ENCODE measurements at regions not wholly inside any gene's neighbourhood (a gene's known extent, or its start where the extent isn't known, plus 50 kb on each side); places are given as distances from the start of the nearest gene placed in this dataset.

DNA sequence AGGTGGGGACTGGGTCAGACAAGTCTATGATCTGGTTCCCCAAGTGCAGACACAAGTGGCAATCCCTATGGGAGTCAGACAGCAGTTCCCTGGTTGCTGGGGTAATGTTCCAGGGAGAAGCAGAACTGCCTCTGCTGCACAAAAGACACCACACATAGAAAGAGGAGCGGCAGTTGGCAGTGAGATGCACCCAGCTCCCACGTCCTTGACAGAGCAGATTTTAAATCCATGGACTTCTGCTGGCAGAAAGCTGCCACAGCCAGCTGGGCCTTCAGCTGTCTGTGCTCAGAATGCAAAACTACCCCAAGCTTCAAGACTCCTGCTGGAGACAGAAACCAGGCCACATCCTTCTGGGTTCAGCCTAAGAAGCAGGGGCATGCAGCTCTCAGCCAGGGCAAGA, 147.2 kb downstream of the ETAA1 start:
- WGBS (ENCODE audit: missing lambda C conversion rate) = 8% methylated on average over 2 of the region's 2 CpGs
- peaks cover 47% of the 10 kb centered on the region for H3K9me3 ChIP-seq
- ATAC-seq = no peak
- H3K4me1 ChIP-seq = no peaks in the 10 kb centered on the region
- ChIA-PET POLR2A (no interaction called here), CTCF (interaction anchor here (0.6 to 1.6 kb wide), 2 partner anchors 81 to 106 kb away, joined by 3 to 5 read pairs; no protein-coding TSS in a partner anchor)
- no peak overlapping the region for H3K4me2 ChIP-seq
- no peak for DNase-seq (ENCODE audit: low read depth in 1 of 2, low spot score in 1 of 2)
- no peak for FAIRE-seq
- H3K4me3 ChIP-seq = no peak overlapping the region
- TF ChIP-seq FOXS1 (CRISPR knock-in tag; IDR thresholded peaks at IDR 0.05) (no peak), CBX8 (IDR thresholded peaks at IDR 0.05) (no peak), SREBF2 (IDR thresholded peaks at IDR 0.05) (no peak), CEBPB (IDR thresholded peaks at IDR 0.05) (no peak), FOSB (CRISPR knock-in tag; IDR thresholded peaks at IDR 0.05) (no peak), MYC (IDR thresholded peaks at IDR 0.05; ENCODE audit: borderline replicate concordance, low read length) (no peak), PHF8 (IDR thresholded peaks at IDR 0.05; ENCODE audit: borderline replicate concordance, low read depth) (no peak), NFE2L2 (conservative IDR thresholded peaks at IDR 0.05; ENCODE audit: low read length) (no peak), MAZ (IDR thresholded peaks at IDR 0.05; ENCODE audit: borderline replicate concordance, low read depth, low read length) (no peak), RAD21 (conservative IDR thresholded peaks at IDR 0.05 in 1 of 2, IDR thresholded peaks at IDR 0.05 in 1 of 2) (no peak)
- TF ChIP-seq, protein P1, sequence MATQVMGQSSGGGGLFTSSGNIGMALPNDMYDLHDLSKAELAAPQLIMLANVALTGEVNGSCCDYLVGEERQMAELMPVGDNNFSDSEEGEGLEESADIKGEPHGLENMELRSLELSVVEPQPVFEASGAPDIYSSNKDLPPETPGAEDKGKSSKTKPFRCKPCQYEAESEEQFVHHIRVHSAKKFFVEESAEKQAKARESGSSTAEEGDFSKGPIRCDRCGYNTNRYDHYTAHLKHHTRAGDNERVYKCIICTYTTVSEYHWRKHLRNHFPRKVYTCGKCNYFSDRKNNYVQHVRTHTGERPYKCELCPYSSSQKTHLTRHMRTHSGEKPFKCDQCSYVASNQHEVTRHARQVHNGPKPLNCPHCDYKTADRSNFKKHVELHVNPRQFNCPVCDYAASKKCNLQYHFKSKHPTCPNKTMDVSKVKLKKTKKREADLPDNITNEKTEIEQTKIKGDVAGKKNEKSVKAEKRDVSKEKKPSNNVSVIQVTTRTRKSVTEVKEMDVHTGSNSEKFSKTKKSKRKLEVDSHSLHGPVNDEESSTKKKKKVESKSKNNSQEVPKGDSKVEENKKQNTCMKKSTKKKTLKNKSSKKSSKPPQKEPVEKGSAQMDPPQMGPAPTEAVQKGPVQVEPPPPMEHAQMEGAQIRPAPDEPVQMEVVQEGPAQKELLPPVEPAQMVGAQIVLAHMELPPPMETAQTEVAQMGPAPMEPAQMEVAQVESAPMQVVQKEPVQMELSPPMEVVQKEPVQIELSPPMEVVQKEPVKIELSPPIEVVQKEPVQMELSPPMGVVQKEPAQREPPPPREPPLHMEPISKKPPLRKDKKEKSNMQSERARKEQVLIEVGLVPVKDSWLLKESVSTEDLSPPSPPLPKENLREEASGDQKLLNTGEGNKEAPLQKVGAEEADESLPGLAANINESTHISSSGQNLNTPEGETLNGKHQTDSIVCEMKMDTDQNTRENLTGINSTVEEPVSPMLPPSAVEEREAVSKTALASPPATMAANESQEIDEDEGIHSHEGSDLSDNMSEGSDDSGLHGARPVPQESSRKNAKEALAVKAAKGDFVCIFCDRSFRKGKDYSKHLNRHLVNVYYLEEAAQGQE (IDR thresholded peaks at IDR 0.05) = no peak
- no peak overlapping the region for H3K27ac ChIP-seq

DNA sequence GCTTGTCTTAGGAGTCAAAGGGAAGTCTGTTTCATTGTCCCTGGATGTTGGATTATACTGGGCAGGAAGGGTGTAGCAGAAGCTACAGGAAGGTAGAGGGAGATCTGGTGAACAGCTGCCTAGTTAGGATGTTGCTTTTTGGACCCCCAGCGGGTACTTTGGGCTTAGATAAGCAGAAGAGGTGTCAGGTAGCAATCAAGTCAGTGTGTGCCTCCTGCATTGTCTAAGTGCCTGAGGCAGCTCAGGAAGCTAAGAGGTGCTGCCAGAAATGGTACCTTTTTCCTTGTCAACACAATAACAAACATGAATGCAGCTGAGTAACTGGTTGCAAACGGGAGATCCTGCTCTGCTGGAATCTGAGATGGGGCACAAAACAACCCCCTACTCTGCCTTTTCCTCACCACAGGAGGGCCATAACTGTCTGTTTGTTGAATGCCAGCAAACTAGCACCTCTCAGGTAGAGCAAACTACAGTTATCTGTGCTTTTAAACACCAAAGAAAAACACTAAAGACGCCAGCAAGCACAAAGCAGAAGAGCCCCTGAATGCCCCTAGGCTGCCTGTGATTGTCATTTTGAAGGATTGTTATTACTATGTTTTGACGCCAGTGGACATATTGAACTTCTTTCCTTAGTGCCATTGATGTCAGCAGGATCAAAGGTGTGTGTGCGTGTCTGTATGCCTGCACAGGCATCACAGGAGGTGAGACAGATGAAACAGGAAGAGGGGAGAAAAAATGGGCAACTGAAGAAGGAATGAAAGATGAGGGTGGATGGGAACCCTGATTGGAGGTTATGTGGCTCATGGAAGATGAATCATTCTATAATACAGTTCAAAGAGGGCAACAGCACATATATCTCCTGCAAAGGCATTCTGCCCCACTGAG, 151.4 kb downstream of the ETAA1 start:
- no peaks in the 10 kb centered on the region for H3K4me1 ChIP-seq
- TF ChIP-seq NR3C1 (IDR thresholded peaks at IDR 0.05) (no peak), RAD21 (conservative IDR thresholded peaks at IDR 0.05 in 1 of 2, IDR thresholded peaks at IDR 0.05 in 1 of 2) (no peak), KDM1A (IDR thresholded peaks at IDR 0.05; ENCODE audit: low read depth) (no peak), GATA3 (IDR thresholded peaks at IDR 0.05; ENCODE audit: borderline replicate concordance) (no peak), BHLHE40 (IDR thresholded peaks at IDR 0.05; ENCODE audit: low read depth, low read length) (no peak), POLR2A (IDR thresholded peaks at IDR 0.05; ENCODE audit: low read length) (no peak), JUN (IDR thresholded peaks at IDR 0.05) (no peak), RCOR1 (IDR thresholded peaks at IDR 0.05; ENCODE audit: low read depth, low read length) (no peak), CEBPB (IDR thresholded peaks at IDR 0.05) (no peak), TP53 (CRISPR knock-in tag; IDR thresholded peaks at IDR 0.05) (no peak), RNF2 (IDR thresholded peaks at IDR 0.05; ENCODE audit: borderline replicate concordance, low read depth) (no peak), CBX2 (IDR thresholded peaks at IDR 0.05; ENCODE audit: borderline replicate concordance, low read depth) (no peak)
- TF ChIP-seq, protein P1 (IDR thresholded peaks at IDR 0.05) = no peak
- TF ChIP-seq, protein P2, sequence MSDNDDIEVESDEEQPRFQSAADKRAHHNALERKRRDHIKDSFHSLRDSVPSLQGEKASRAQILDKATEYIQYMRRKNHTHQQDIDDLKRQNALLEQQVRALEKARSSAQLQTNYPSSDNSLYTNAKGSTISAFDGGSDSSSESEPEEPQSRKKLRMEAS (IDR thresholded peaks at IDR 0.05) = no peak
- TF ChIP-seq, protein P3, sequence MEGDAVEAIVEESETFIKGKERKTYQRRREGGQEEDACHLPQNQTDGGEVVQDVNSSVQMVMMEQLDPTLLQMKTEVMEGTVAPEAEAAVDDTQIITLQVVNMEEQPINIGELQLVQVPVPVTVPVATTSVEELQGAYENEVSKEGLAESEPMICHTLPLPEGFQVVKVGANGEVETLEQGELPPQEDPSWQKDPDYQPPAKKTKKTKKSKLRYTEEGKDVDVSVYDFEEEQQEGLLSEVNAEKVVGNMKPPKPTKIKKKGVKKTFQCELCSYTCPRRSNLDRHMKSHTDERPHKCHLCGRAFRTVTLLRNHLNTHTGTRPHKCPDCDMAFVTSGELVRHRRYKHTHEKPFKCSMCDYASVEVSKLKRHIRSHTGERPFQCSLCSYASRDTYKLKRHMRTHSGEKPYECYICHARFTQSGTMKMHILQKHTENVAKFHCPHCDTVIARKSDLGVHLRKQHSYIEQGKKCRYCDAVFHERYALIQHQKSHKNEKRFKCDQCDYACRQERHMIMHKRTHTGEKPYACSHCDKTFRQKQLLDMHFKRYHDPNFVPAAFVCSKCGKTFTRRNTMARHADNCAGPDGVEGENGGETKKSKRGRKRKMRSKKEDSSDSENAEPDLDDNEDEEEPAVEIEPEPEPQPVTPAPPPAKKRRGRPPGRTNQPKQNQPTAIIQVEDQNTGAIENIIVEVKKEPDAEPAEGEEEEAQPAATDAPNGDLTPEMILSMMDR (IDR thresholded peaks at IDR 0.05) = no peak
- TF ChIP-seq, protein P4, sequence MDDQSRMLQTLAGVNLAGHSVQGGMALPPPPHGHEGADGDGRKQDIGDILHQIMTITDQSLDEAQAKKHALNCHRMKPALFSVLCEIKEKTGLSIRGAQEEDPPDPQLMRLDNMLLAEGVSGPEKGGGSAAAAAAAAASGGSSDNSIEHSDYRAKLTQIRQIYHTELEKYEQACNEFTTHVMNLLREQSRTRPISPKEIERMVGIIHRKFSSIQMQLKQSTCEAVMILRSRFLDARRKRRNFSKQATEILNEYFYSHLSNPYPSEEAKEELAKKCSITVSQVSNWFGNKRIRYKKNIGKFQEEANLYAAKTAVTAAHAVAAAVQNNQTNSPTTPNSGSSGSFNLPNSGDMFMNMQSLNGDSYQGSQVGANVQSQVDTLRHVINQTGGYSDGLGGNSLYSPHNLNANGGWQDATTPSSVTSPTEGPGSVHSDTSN (IDR thresholded peaks at IDR 0.05) = no peak
- TF ChIP-seq, protein P5, sequence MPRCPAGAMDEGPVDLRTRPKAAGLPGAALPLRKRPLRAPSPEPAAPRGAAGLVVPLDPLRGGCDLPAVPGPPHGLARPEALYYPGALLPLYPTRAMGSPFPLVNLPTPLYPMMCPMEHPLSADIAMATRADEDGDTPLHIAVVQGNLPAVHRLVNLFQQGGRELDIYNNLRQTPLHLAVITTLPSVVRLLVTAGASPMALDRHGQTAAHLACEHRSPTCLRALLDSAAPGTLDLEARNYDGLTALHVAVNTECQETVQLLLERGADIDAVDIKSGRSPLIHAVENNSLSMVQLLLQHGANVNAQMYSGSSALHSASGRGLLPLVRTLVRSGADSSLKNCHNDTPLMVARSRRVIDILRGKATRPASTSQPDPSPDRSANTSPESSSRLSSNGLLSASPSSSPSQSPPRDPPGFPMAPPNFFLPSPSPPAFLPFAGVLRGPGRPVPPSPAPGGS (IDR thresholded peaks at IDR 0.05) = no peak
- no peak for DNase-seq (ENCODE audit: low read depth in 1 of 2, low spot score in 1 of 2)
- H3K9me3 ChIP-seq = peaks cover 16% of the 10 kb centered on the region
- no peak for ATAC-seq
- H3K4me2 ChIP-seq = no peak overlapping the region
- H3K4me3 ChIP-seq = no peak overlapping the region
- H3K27ac ChIP-seq = no peak overlapping the region
- ChIA-PET POLR2A (no interaction called here), CTCF (interaction anchor here (0.7 to 1.3 kb wide), 5 partner anchors 8 to 1131 kb away, joined by 3 to 4 read pairs (median 3); no protein-coding TSS in a partner anchor)
- WGBS (ENCODE audit: missing lambda C conversion rate) = 62% methylated on average over 5 of the region's 5 CpGs
- no peak for FAIRE-seq
